ENCODE measurements at regions not wholly inside any gene's neighbourhood (a gene's known extent, or its start where the extent isn't known, plus 50 kb on each side); places are given as distances from the start of the nearest gene placed in this dataset.

GRCh38 chr5:85849411-85849810, 768.3 kb upstream of the COX7C start:
- TF ChIP-seq CTCF (IDR thresholded peaks at IDR 0.05) (no peak), POLR2A (IDR thresholded peaks at IDR 0.05) (no peak)
